ENCODE measurements at regions not wholly inside any gene's neighbourhood (a gene's known extent, or its start where the extent isn't known, plus 50 kb on each side); places are given as distances from the start of the nearest gene placed in this dataset.

DNA sequence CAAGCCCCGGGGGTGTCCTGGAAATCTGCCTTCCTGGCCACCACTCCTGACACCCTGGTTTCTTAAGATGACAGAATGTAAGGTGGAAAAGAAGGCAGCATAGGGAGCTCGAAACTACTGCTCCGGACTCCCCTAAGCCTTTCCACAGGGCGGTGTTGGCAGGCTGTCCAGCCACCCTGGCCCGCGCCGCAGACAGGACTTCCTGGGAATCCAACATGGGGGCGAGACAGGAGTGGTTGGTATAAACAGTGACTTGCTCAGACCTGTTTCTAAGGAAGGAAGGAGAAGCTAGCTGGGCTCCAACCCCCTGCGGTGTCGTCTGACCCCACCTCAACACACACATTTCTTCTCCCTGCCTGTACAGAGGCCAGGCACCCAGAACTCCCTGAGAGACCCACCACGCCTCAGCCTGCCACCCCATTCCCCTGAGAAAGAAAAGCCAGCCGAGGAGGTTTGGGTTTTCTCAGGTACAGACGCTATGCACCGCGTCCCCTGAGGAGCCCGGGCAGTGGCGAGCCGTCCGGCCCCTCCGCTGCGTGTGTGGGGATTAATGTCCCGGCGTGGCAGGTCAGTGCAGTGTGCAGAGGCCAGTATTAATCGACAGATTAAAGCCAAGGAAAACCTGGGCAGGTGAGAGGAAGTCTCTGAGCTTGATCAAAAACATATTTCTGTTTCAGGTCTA lies 349.6 kb upstream of the MKI67 start:
- H3K4me1 Mint-ChIP-seq (ENCODE audit: low read depth) = no peaks in the 10 kb centered on the region
- no peaks in the 10 kb centered on the region for H3K9me3 Mint-ChIP-seq
- no peaks in the 10 kb centered on the region for H3K27me3 Mint-ChIP-seq (ENCODE audit: low read depth)
- no peak overlapping the region for H3K27ac Mint-ChIP-seq
- H3K36me3 Mint-ChIP-seq (ENCODE audit: low read depth) = no peaks in the 10 kb centered on the region
- no peak overlapping the region for H3K4me3 Mint-ChIP-seq (ENCODE audit: low read depth)
- intact Hi-C loops (cut with micrococcal nuclease) = no loop called here
- DNase-seq (ENCODE audit: low spot score) = no peak

DNA sequence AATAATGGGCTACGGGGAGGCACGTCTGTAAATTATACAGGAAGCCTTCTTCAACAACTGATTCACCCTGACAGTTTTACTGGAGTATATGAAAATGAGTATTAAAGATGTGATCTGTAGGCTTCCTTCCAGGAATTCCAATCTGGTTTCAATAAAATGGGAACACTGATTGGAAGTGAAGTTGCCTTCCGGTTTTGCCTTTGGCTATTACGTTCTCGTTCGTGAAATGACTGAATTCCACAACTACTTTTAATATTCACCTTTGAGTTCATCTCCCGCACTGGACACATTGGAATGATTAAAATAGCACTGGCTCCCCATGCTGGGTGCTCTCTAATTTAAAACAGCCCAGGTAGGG lies 350.1 kb upstream of the MKI67 start:
- Mint-ChIP-seq H3K9me3 (no peaks in the 10 kb centered on the region), H3K36me3 (ENCODE audit: low read depth) (no peaks in the 10 kb centered on the region), H3K4me3 (ENCODE audit: low read depth) (no peak overlapping the region), H3K27ac (no peak overlapping the region), H3K4me1 (ENCODE audit: low read depth) (no peaks in the 10 kb centered on the region), H3K27me3 (ENCODE audit: low read depth) (no peaks in the 10 kb centered on the region)
- intact Hi-C loops (cut with micrococcal nuclease) = no loop called here
- DNase-seq (ENCODE audit: low spot score) = no peak

DNA sequence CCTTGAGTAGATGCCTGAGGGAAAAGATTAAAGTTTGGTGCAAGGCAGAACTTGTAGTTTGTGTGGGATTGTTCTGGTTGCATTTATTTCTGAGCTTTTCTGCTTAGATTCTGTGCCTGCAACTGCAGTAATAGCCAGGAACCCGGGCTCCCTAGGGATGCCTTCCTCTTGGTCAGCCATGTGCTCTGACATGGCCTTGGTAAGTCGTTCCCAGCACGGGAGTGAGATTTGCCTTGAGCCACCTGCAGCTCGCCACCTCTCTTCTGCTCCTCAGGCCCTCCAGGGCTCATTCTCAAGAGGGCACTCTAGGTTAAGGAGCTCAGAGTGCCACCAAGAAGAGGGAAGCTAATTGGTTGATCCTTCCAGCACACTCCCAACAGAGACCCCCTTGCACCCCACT lies 350.6 kb upstream of the MKI67 start:
- no peaks in the 10 kb centered on the region for H3K4me1 Mint-ChIP-seq (ENCODE audit: low read depth)
- no peaks in the 10 kb centered on the region for H3K9me3 Mint-ChIP-seq
- no peaks in the 10 kb centered on the region for H3K27me3 Mint-ChIP-seq (ENCODE audit: low read depth)
- H3K36me3 Mint-ChIP-seq (ENCODE audit: low read depth) = no peaks in the 10 kb centered on the region
- intact Hi-C loops (cut with micrococcal nuclease) = no loop called here
- H3K4me3 Mint-ChIP-seq (ENCODE audit: low read depth) = no peak overlapping the region
- DNase-seq (ENCODE audit: low spot score) = no peak
- no peak overlapping the region for H3K27ac Mint-ChIP-seq

DNA sequence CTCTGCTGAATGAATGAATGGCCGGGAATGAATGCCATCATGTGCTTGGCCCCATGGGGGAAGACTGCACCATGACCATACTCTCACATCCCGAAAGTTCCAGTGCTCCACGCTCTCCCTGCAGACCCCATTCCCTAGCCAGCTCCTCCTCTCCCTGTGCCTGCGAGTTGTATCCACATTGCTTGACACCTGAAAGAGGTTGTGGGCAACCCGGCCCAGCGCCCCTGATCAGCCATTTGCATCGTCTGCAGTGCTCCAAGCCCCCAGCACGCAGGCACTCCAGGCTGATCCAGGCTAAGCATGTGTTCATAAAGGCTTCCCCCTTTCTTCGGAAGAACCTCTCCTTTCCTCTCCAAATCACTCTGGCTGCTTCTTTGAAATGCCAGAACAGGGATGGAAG lies 354.4 kb upstream of the MKI67 start:
- H3K4me1 Mint-ChIP-seq (ENCODE audit: low read depth) = no peaks in the 10 kb centered on the region
- intact Hi-C loops (cut with micrococcal nuclease) = no loop called here

DNA sequence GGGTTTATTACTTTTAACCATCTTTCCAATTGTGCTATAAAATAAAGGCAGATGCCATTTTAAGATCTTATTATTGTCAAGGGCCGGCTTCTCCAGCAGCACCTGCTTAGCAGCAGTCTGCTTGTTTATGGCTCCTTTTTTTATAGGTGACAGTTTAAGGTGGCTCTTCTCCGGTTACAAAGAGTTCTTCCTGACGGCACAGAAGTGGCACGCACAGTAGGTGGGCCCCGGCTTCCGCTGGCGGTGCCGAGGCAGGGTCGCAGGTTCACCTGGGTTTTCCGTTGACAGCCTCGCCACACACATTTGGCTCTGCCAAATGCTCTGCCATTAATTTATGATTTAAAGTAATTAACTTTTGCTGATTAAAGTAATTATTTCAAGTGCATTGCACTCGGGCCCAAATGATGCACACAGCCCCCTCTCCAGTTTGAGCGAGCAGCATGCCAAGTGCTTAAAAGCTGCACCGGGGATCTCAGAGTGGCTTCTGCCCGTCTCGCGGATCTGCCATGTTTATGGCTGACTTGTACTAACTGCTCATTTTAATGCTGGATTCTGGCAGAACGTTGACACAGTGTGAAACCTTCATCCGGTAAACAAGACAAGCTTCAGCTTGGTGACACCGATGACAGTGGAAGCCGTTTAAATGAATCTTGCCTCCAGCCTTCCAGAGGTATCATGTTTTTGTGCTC lies 355.1 kb upstream of the MKI67 start:
- no peaks in the 10 kb centered on the region for H3K9me3 Mint-ChIP-seq
- DNase-seq (ENCODE audit: low spot score) = no peak
- intact Hi-C loops (cut with micrococcal nuclease) = no loop called here
- H3K36me3 Mint-ChIP-seq (ENCODE audit: low read depth) = no peaks in the 10 kb centered on the region
- H3K27ac Mint-ChIP-seq = no peak overlapping the region
- no peak overlapping the region for H3K4me3 Mint-ChIP-seq (ENCODE audit: low read depth)
- H3K4me1 Mint-ChIP-seq (ENCODE audit: low read depth) = no peaks in the 10 kb centered on the region
- H3K27me3 Mint-ChIP-seq (ENCODE audit: low read depth) = no peaks in the 10 kb centered on the region

More for the DNA sequence above, 354.4 kb upstream of the MKI67 start:
- no peak for DNase-seq (ENCODE audit: low spot score)
- Mint-ChIP-seq H3K4me3 (ENCODE audit: low read depth) (no peak overlapping the region), H3K36me3 (ENCODE audit: low read depth) (no peaks in the 10 kb centered on the region), H3K27me3 (ENCODE audit: low read depth) (no peaks in the 10 kb centered on the region), H3K9me3 (no peaks in the 10 kb centered on the region), H3K27ac (no peak overlapping the region)

DNA sequence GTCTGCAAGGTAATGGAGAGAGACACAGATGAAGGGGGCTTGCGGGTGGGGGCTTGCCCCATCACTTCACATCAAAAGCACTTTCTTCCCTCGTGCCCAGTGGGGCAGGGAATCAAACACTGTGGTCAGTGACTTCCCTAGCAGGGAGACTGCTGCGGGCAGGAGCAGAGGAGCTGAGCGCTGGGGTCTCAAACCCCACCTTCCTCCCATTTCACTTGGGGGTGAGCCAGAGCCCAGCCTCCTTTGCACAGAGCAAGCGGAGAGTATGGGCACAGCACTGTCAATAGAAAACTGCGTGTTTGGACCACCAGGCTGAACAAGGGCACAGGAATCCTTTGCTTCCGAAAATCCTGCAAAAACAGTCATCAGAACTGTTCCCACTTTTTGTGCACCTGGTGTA lies 355.8 kb upstream of the MKI67 start:
- Mint-ChIP-seq H3K4me3 (ENCODE audit: low read depth) (no peak overlapping the region), H3K9me3 (no peaks in the 10 kb centered on the region), H3K27ac (no peak overlapping the region), H3K4me1 (ENCODE audit: low read depth) (no peaks in the 10 kb centered on the region), H3K36me3 (ENCODE audit: low read depth) (no peaks in the 10 kb centered on the region), H3K27me3 (ENCODE audit: low read depth) (no peaks in the 10 kb centered on the region)
- intact Hi-C loops (cut with micrococcal nuclease) = no loop called here
- no peak for DNase-seq (ENCODE audit: low spot score)

DNA sequence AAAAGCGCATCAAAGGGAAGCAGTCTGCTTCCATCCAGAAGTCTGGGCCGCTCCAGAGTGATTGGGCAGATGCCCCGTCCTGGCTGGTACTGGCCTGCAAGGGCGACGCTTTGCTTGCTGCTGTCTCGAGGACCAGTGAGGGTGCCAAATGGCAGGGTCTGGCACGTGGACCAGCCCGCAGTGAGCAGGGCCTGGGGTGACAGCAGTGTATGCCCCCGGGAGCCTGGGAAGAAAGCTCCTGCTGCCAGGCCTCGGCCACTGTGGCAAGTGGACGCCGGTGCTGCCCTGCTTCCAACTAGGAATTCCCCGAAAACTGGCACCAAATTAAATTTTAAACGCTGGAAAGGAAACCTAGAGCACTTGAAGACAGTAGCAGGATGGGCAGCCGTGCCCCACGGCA lies 357.0 kb upstream of the MKI67 start:
- intact Hi-C loops (cut with micrococcal nuclease) = no loop called here

DNA sequence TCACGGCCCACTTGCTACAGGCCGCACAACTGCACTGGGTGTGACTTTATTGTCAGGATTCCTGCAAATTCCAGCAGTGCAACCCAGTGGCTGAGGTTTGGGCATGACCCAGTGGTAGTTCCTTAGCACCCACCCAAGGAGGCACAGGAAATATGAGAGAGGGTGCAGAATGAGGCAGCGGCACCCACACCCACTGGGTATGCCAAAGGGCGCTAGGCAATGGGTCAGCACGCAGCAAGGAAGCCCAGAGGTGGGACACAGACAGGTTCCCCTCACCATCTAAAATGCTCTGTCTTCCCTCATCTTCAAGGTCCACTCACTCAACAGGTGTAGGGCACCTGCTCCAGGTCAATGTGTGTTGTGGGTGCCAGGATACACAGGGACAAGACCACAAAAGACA lies 357.8 kb upstream of the MKI67 start:
- Mint-ChIP-seq H3K4me3 (ENCODE audit: low read depth) (no peak overlapping the region), H3K4me1 (ENCODE audit: low read depth) (no peaks in the 10 kb centered on the region), H3K9me3 (no peaks in the 10 kb centered on the region), H3K27ac (no peak overlapping the region), H3K36me3 (ENCODE audit: low read depth) (no peaks in the 10 kb centered on the region), H3K27me3 (ENCODE audit: low read depth) (no peaks in the 10 kb centered on the region)
- no peak for DNase-seq (ENCODE audit: low spot score)
- intact Hi-C loops (cut with micrococcal nuclease) = no loop called here

More for the DNA sequence above, 357.0 kb upstream of the MKI67 start:
- Mint-ChIP-seq H3K4me3 (ENCODE audit: low read depth) (no peak overlapping the region), H3K27ac (no peak overlapping the region), H3K27me3 (ENCODE audit: low read depth) (no peaks in the 10 kb centered on the region), H3K9me3 (no peaks in the 10 kb centered on the region), H3K4me1 (ENCODE audit: low read depth) (no peaks in the 10 kb centered on the region), H3K36me3 (ENCODE audit: low read depth) (no peaks in the 10 kb centered on the region)
- DNase-seq (ENCODE audit: low spot score) = no peak

DNA sequence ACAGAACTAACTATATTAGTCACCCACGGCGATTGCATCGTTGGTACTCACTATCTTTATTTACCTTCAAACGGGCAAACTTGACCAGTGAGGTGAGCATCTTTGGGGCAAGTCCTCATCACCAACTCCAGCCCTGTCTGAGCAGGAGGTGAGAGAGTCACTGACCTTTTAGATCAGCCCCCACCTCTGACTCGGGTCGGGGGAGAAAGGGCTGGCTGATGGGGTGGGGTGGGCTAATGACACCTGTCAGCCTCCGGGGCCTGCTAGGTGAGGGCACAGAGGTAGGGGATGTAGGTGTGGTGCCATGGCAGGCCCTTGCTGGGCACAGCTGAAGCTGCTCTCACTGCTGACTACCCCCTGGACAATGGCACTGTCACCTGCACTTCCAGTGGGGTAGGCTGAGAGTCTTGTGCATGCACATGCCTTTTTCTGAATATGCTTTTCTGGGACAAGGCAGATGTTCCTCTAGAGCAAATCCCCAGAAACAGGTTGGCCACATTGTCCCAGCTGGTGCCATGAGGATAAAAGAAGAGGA lies 359.5 kb upstream of the MKI67 start:
- H3K27ac Mint-ChIP-seq = no peak overlapping the region
- intact Hi-C loops (cut with micrococcal nuclease) = no loop called here
- H3K27me3 Mint-ChIP-seq (ENCODE audit: low read depth) = no peaks in the 10 kb centered on the region
- no peaks in the 10 kb centered on the region for H3K9me3 Mint-ChIP-seq
- DNase-seq (ENCODE audit: low spot score) = no peak
- H3K4me1 Mint-ChIP-seq (ENCODE audit: low read depth) = no peaks in the 10 kb centered on the region
- no peak overlapping the region for H3K4me3 Mint-ChIP-seq (ENCODE audit: low read depth)
- no peaks in the 10 kb centered on the region for H3K36me3 Mint-ChIP-seq (ENCODE audit: low read depth)

DNA sequence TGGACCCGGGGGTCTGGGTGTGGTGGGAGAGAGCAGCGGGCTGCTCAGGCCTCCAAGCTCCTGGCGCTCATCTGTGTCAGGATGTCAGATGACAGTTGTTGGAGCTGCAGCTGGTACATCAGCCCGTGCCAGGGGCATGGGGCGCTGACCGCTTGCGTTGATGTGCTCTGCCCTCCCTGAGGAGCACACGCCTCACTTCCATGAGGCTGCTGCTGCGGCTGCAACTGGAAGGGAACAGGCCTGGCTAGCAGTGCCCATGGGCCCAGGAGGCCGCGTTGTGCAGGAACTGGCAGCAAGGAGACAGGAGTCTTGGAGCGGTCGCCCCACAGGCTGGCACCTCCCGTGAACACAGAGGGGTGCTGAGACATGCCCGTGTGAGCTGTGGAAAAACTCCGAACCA lies 361.3 kb upstream of the MKI67 start:
- H3K36me3 Mint-ChIP-seq (ENCODE audit: low read depth) = no peaks in the 10 kb centered on the region
- no peaks in the 10 kb centered on the region for H3K4me1 Mint-ChIP-seq (ENCODE audit: low read depth)
- no peaks in the 10 kb centered on the region for H3K9me3 Mint-ChIP-seq
- H3K27me3 Mint-ChIP-seq (ENCODE audit: low read depth) = no peaks in the 10 kb centered on the region
- no peak overlapping the region for H3K4me3 Mint-ChIP-seq (ENCODE audit: low read depth)
- H3K27ac Mint-ChIP-seq = no peak overlapping the region
- DNase-seq (ENCODE audit: low spot score) = no peak
- intact Hi-C loops (cut with micrococcal nuclease) = no loop called here

DNA sequence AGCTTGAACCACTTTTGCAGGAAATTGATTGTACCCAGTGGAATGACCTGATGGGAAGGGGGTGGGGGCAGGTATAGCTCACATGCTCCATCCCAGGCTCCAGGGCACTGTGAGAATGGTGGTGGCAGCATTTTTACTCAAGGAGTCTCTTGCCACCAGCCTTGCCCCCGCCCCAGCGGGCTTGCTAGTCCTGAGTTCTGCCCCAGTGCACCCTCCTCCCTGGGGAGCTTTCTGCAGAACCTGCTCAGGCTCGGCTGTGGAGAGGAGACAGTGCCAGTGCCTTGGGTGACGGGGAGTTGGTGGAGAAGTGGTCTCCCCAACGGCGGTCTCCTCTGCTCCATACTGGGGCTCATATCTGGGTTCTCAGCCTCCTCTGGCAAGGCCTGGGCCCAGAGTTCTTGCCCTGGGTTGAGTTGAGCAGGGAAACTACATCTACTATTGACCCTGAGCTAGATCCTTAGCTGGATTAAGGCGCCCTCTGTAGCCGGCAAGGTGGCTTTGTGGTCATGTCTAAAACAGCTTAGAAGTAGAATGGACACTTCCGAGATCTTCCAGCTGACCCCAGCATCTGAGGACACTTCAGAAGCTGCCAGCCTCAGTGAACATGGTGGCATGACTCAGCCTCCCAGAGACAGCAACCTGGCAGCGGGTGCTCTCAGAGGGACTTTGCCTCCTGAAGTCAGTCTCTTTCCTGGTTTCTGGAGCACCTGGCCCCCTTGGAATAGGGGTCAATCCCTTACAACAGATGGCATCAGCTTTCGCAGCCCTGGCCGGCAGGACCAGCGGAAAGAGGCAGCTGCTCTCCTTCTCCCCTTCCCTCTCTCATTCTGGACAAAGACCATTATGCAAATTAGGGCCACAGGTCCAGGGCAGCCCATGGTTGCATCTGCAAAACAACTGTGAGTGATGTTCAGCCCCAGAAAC lies 363.4 kb upstream of the MKI67 start:
- Mint-ChIP-seq H3K9me3 (no peaks in the 10 kb centered on the region), H3K27me3 (ENCODE audit: low read depth) (no peaks in the 10 kb centered on the region), H3K4me3 (ENCODE audit: low read depth) (no peak overlapping the region), H3K4me1 (ENCODE audit: low read depth) (no peaks in the 10 kb centered on the region), H3K36me3 (ENCODE audit: low read depth) (no peaks in the 10 kb centered on the region), H3K27ac (no peak overlapping the region)
- intact Hi-C loops (cut with micrococcal nuclease) = no loop called here
- DNase-seq (ENCODE audit: low spot score) = no peak

DNA sequence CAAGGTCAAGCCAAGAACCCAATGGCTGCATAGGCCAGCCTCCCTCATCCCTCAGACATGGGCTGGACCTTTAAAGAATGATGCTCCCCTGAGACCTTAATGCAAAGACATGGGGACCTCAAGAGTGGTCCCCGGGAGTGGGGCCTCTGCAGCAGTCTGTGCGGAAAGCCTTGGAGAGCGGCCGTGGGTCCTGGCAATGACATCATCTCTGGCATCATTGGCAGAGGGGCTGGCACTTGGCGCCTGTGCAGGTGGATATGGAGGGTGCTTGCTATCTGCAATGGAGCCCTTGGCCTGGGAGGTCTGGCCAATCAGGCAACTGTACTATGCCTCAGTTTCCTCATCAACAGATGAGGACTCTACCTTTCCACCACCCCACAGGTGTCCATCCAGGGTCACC lies 365.5 kb upstream of the MKI67 start:
- H3K9me3 Mint-ChIP-seq = no peaks in the 10 kb centered on the region
- no peaks in the 10 kb centered on the region for H3K27me3 Mint-ChIP-seq (ENCODE audit: low read depth)
- intact Hi-C loops (cut with micrococcal nuclease) = no loop called here
- H3K27ac Mint-ChIP-seq = no peak overlapping the region
- no peaks in the 10 kb centered on the region for H3K4me1 Mint-ChIP-seq (ENCODE audit: low read depth)
- DNase-seq (ENCODE audit: low spot score) = no peak
- H3K4me3 Mint-ChIP-seq (ENCODE audit: low read depth) = no peak overlapping the region
- H3K36me3 Mint-ChIP-seq (ENCODE audit: low read depth) = no peaks in the 10 kb centered on the region

DNA sequence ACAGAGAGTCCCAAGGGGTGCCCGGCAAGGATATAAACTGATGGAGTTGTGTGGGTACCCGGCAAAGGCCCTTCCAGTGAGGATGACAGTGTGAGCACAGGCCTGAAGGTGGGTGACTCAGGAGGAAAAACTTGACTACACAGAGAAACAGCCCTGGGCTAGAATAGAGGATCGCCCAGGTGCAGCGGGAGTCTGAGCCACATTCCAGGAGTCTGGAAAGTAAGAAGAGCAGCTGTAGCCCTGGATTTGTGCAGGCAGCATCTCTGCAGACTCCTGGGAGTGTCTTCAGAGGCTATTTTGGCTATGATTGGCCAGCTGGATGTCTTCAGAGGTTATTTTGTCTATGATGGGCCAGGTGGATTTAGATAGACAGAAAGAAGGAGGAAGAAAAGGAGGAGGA lies 367.6 kb upstream of the MKI67 start:
- no peak overlapping the region for H3K4me3 Mint-ChIP-seq (ENCODE audit: low read depth)
- no peaks in the 10 kb centered on the region for H3K27me3 Mint-ChIP-seq (ENCODE audit: low read depth)
- intact Hi-C loops (cut with micrococcal nuclease) = no loop called here
- no peaks in the 10 kb centered on the region for H3K9me3 Mint-ChIP-seq
- H3K4me1 Mint-ChIP-seq (ENCODE audit: low read depth) = no peaks in the 10 kb centered on the region
- no peaks in the 10 kb centered on the region for H3K36me3 Mint-ChIP-seq (ENCODE audit: low read depth)
- DNase-seq (ENCODE audit: low spot score) = no peak
- H3K27ac Mint-ChIP-seq = no peak overlapping the region

All from activated T-helper 2 cell treated with anti-CD3 and anti-CD28 coated beads, Interferon-gamma antibody, Interleukin-2, Interleukin-4, amounts not matched to agents 10 μg/mL and 5 μg/mL and 100 μg/mL, durations not matched to agents 14 hours and 24 hours and 36 hours (primary cell).